ENCODE measurements at regions not wholly inside any gene's neighbourhood (a gene's known extent, or its start where the extent isn't known, plus 50 kb on each side); places are given as distances from the start of the nearest gene placed in this dataset.

DNA sequence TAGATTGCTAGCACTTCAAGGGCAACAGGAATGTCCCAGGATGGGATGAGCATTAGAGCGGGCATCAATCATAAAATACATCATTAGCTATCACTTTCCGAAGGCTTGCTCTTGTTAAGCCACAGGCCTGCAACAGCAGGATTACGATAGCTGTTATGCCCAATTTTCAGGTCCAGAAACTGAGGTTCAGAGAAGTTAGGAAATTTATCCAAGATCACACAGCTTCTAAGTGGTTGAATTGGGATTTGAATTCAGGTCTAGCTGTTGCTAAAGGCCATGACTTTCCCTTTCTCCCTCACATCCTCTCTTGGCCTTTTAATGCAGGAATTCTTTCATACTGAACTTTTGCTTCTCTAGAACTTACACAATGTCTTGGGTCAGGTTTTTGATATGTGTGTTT is 119.4 kb upstream of the ERCC6L2 start:
- no peak overlapping the region for H3K27ac Mint-ChIP-seq
- no peaks in the 10 kb centered on the region for H3K9me3 Mint-ChIP-seq (ENCODE audit: low read depth)
- peaks cover 40% of the 10 kb centered on the region for H3K27me3 Mint-ChIP-seq
- no peak for DNase-seq (ENCODE audit: low spot score, unreplicated experiment)
- no peak overlapping the region for H3K4me3 Mint-ChIP-seq (ENCODE audit: low read depth)
- H3K4me1 Mint-ChIP-seq (ENCODE audit: low read depth) = peaks cover 5% of the 10 kb centered on the region
- no peaks in the 10 kb centered on the region for H3K36me3 Mint-ChIP-seq (ENCODE audit: insufficient read depth)
- TF ChIP-seq, protein P1, sequence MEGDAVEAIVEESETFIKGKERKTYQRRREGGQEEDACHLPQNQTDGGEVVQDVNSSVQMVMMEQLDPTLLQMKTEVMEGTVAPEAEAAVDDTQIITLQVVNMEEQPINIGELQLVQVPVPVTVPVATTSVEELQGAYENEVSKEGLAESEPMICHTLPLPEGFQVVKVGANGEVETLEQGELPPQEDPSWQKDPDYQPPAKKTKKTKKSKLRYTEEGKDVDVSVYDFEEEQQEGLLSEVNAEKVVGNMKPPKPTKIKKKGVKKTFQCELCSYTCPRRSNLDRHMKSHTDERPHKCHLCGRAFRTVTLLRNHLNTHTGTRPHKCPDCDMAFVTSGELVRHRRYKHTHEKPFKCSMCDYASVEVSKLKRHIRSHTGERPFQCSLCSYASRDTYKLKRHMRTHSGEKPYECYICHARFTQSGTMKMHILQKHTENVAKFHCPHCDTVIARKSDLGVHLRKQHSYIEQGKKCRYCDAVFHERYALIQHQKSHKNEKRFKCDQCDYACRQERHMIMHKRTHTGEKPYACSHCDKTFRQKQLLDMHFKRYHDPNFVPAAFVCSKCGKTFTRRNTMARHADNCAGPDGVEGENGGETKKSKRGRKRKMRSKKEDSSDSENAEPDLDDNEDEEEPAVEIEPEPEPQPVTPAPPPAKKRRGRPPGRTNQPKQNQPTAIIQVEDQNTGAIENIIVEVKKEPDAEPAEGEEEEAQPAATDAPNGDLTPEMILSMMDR (IDR thresholded peaks at IDR 0.05; ENCODE audit: unreplicated experiment) = no peak

DNA sequence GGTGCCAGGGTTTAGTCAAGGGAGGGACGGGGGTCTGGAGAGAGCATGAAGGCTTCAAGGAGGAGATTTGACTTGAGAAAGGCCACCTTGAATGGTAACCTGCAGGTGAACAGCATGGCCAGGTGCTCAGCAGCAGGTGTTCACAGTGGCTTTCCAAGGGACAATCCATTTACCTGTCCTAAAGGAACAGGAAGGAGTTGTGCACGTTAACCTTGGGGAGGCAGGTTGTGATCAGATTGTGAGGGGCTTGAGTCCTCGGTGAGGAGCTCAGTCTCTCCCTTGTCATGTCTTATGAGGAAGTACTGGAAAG is 120.1 kb upstream of the ERCC6L2 start:
- Mint-ChIP-seq H3K36me3 (ENCODE audit: insufficient read depth) (no peaks in the 10 kb centered on the region), H3K27me3 (peaks cover 42% of the 10 kb centered on the region), H3K27ac (no peak overlapping the region), H3K4me3 (ENCODE audit: low read depth) (no peak overlapping the region), H3K9me3 (ENCODE audit: low read depth) (no peaks in the 10 kb centered on the region), H3K4me1 (ENCODE audit: low read depth) (peaks cover 5% of the 10 kb centered on the region)
- TF ChIP-seq, protein P1 (IDR thresholded peaks at IDR 0.05; ENCODE audit: unreplicated experiment) = no peak
- DNase-seq (ENCODE audit: low spot score, unreplicated experiment) = no peak

DNA sequence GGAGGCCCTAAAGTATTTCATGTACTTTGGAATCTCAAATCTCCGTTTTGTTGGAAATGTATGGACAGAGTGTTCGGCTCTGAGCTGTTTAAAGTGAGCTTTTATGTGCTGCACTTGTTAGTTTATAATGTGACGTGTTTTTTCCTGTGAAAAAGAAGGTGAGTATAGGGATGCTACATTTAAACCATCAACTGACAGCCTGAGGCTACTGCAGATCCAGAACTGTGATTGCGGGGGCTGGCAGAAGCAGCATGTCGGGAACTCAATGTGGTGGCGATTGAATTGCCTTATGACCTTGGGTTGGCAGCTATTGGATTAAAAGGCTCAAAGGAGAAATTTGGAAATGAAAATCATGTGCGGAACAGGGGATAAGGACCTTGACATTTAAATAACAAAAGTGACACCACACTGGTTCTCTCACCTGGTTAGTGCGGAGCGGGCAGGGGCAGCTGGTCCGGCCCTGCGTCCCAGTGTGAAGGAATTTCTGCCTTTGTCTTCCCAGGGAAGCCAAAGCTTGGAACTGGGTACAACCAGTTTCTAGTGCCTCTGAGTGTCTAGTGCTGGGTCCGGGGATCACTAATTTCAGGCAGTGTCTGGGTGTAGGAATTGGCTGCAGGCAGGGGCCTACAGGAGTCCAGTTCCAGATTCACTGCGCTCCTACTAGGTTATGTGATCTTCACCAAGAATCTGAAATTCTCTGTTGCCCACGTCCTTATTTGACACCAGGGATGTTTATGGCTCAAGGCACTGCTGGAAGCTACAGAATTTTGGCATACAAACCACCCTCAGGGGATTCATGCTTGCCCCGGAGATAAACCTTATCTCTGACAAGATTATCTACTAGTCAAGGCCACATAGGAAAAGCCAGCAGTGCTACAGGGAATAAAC is 120.7 kb upstream of the ERCC6L2 start:
- peak overlapping the region; percentile 11 for H3K27ac Mint-ChIP-seq
- no peak for DNase-seq (ENCODE audit: low spot score, unreplicated experiment)
- peaks cover 5% of the 10 kb centered on the region for H3K4me1 Mint-ChIP-seq (ENCODE audit: low read depth)
- no peak overlapping the region for H3K4me3 Mint-ChIP-seq (ENCODE audit: low read depth)
- TF ChIP-seq, protein P1 (IDR thresholded peaks at IDR 0.05; ENCODE audit: unreplicated experiment) = no peak
- peaks cover 39% of the 10 kb centered on the region for H3K27me3 Mint-ChIP-seq
- no peaks in the 10 kb centered on the region for H3K36me3 Mint-ChIP-seq (ENCODE audit: insufficient read depth)
- no peaks in the 10 kb centered on the region for H3K9me3 Mint-ChIP-seq (ENCODE audit: low read depth)

DNA sequence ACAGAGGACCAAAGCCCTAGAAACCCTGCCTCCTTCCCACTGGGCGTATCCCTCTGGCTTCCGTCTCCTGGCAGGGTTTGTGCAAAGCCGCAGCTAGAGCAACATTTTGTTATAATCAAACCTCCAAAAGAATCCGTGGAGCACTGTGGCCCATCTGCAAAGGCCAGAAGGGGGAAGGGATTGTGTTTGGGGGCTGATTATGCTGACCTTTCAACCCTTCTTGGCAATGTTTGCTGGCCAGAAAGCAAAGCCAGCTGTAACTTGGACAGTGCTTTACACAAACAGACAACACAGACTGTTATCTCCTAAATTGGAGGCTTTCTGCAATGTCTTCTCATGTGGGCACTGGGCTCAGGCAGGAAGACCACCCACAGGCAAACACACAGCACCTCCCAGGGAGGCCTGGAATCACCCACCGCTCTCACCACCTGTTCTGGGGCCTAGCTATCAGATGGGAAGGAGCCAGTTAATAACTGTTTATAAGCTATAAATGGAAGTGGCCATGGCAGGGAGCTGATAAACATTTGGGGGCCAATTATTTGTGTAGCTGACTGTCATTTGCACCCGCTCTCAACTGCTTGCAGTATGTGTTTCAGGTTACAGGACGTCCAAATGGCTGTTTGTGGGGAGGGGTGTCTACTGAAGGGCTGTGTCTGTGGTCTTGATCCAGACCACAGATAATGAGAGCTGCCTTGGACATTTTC is 121.6 kb upstream of the ERCC6L2 start:
- Mint-ChIP-seq H3K27ac (no peak overlapping the region), H3K4me3 (ENCODE audit: low read depth) (no peak overlapping the region), H3K27me3 (peaks cover 42% of the 10 kb centered on the region), H3K36me3 (ENCODE audit: insufficient read depth) (no peaks in the 10 kb centered on the region), H3K9me3 (ENCODE audit: low read depth) (no peaks in the 10 kb centered on the region), H3K4me1 (ENCODE audit: low read depth) (peaks cover 5% of the 10 kb centered on the region)
- no peak for DNase-seq (ENCODE audit: low spot score, unreplicated experiment)
- TF ChIP-seq, protein P1 (IDR thresholded peaks at IDR 0.05; ENCODE audit: unreplicated experiment) = no peak

DNA sequence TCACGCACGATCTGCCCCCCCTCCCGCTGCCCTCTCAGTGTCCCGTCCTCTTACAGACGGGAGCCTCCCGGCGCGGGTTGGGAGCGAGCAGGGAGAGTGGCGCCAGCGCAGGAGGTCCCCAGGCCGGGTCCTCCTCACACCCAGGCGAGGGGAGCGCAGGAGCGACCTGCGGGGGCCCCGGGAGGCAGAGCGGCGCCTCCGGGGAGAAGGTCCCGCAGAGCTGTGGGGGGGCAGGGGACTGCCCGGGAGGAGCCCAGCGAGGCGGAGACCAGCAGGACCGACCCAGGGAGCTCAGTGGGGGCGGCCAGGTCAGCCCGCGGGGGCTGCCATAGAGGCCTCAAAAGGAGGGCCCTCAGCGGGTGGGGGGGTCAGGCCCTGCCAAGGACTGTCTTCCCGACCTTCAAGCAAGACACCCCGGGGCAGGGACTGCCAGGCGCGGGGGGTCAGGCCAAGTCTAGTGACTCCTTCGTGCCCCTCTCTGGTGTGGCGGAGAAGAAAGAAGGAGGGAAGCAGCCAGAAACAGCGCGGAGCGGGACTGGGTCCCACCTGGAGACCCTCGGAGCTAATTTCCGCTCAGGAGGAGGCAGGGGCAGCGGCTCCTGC is 123.3 kb upstream of the ERCC6L2 start:
- Mint-ChIP-seq H3K27ac (no peak overlapping the region), H3K27me3 (peaks cover 48% of the 10 kb centered on the region), H3K4me1 (ENCODE audit: low read depth) (peaks cover 5% of the 10 kb centered on the region), H3K36me3 (ENCODE audit: insufficient read depth) (no peaks in the 10 kb centered on the region), H3K9me3 (ENCODE audit: low read depth) (no peaks in the 10 kb centered on the region), H3K4me3 (ENCODE audit: low read depth) (no peak overlapping the region)
- no peak for DNase-seq (ENCODE audit: low spot score, unreplicated experiment)
- TF ChIP-seq, protein P1 (IDR thresholded peaks at IDR 0.05; ENCODE audit: unreplicated experiment) = no peak
